ENCODE measurements at regions not wholly inside any gene's neighbourhood (a gene's known extent, or its start where the extent isn't known, plus 50 kb on each side); places are given as distances from the start of the nearest gene placed in this dataset.

DNA sequence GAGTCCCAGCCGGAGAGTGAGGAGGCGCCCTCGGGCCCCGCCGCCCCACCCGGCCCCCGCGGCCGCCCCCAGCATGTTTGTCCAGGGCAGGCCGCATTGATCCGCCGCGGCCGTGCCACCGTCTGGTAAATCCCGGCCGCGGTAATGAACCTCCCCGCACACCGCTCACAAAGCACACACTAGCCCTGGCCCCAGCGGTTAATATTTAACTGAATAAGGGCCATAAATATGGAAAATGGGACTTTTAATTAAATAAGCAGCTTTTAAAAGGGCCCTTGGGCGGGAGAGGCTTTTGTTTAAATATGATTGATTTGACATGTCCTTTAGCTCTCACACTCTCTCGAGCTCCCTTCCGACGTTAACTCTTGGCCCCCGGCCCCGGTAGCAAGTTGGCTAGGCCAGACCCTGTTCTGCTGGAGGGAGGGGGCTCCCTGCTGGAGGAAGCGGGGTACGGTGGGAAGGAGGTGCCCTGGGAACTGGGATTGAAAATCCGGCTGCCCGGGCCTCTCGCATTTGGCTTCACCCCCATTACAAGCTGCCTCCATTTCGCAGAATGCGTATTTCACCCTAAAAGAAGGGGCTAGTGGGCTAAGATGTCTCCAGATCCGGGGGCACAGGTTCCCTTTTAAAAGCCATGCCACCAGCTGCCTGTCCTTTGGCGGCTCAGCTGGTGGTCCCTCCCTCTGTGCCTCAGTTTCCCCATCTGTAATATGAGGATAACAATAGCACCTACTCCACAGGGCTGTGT is 199.8 kb downstream of the RBM19 start:
- Histone ChIP-seq H3K27ac (ENCODE audit: low read depth in 1 of 2, low read length in 2 of 2) (no peak overlapping the region), H3K36me3 (ENCODE audit: insufficient read depth, low read length) (no peaks in the 10 kb centered on the region), H3K4me1 (ENCODE audit: insufficient read depth, low read length) (no peaks in the 10 kb centered on the region), H3K4me3 (ENCODE audit: low read length) (no peak overlapping the region), H3K27me3 (ENCODE audit: control insufficient read depth in 1 of 2, insufficient read depth in 2 of 2, low read length in 2 of 2) (peaks cover 8 to 11% of the 10 kb centered on the region in 2 experiments), H3K9me3 (ENCODE audit: control insufficient read depth in 1 of 2, insufficient read depth in 1 of 2, low read length in 2 of 2) (peaks cover 0 to 4% of the 10 kb centered on the region in 2 experiments)
- CTCF ChIA-PET = no interaction called here
- Mint-ChIP-seq H3K9me3 (no peaks in the 10 kb centered on the region), H3K36me3 (ENCODE audit: low read depth) (no peaks in the 10 kb centered on the region), H3K27ac (no peak overlapping the region), H3K27me3 (peaks cover 39% of the 10 kb centered on the region), H3K4me1 (ENCODE audit: low read depth) (no peaks in the 10 kb centered on the region), H3K4me3 (no peak overlapping the region)
- POLR2A ChIA-PET = no interaction called here
- intact Hi-C loops (cut with DNase I, micrococcal nuclease) = no loop called here
- TF ChIP-seq, protein P1, sequence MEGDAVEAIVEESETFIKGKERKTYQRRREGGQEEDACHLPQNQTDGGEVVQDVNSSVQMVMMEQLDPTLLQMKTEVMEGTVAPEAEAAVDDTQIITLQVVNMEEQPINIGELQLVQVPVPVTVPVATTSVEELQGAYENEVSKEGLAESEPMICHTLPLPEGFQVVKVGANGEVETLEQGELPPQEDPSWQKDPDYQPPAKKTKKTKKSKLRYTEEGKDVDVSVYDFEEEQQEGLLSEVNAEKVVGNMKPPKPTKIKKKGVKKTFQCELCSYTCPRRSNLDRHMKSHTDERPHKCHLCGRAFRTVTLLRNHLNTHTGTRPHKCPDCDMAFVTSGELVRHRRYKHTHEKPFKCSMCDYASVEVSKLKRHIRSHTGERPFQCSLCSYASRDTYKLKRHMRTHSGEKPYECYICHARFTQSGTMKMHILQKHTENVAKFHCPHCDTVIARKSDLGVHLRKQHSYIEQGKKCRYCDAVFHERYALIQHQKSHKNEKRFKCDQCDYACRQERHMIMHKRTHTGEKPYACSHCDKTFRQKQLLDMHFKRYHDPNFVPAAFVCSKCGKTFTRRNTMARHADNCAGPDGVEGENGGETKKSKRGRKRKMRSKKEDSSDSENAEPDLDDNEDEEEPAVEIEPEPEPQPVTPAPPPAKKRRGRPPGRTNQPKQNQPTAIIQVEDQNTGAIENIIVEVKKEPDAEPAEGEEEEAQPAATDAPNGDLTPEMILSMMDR (IDR thresholded peaks at IDR 0.05) = no peak
- no peak for ATAC-seq (ENCODE audit: poor library complexity)
- DNase-seq = no peak

DNA sequence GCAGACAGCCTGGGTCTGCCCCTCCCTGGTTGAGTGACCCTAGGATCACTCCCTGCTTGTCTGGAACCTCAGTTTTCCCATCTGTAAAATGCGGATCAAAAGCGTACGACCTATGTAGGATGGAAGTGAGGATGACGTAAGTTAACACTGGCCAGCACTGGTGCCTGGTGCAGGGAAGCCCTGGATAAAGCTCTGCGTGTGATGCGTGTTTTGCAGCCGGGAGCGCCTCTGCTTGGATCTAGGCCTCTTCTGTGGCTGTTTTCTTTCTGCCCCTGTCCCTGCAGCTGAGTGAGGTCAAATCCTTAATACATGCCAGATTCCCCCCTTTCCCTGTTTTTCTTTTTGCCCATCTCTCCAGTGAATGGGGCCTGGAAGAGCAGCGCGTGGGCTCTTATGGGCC is 201.5 kb downstream of the RBM19 start:
- H3K27me3 ChIP-seq (ENCODE audit: control insufficient read depth in 1 of 2, insufficient read depth in 2 of 2, low read length in 2 of 2) = peaks cover 8 to 11% of the 10 kb centered on the region in 2 experiments
- no peak overlapping the region for H3K4me3 ChIP-seq (ENCODE audit: low read length)
- H3K27ac ChIP-seq (ENCODE audit: low read depth in 1 of 2, low read length in 2 of 2) = no peak overlapping the region
- POLR2A ChIA-PET = no interaction called here
- no peaks in the 10 kb centered on the region for H3K36me3 ChIP-seq (ENCODE audit: insufficient read depth, low read length)
- TF ChIP-seq, protein P1 (IDR thresholded peaks at IDR 0.05) = no peak
- H3K9me3 ChIP-seq (ENCODE audit: control insufficient read depth in 1 of 2, insufficient read depth in 1 of 2, low read length in 2 of 2) = no peaks in the 10 kb centered on the region
- Mint-ChIP-seq H3K4me1 (ENCODE audit: low read depth) (no peaks in the 10 kb centered on the region), H3K9me3 (no peaks in the 10 kb centered on the region), H3K36me3 (ENCODE audit: low read depth) (no peaks in the 10 kb centered on the region), H3K27me3 (peaks cover 46% of the 10 kb centered on the region), H3K27ac (no peak overlapping the region), H3K4me3 (no peak overlapping the region)
- ATAC-seq (ENCODE audit: poor library complexity) = no peak
- intact Hi-C loops (cut with DNase I, micrococcal nuclease) = no loop called here
- no peak for DNase-seq
- CTCF ChIA-PET = no interaction called here
- no peaks in the 10 kb centered on the region for H3K4me1 ChIP-seq (ENCODE audit: insufficient read depth, low read length)

DNA sequence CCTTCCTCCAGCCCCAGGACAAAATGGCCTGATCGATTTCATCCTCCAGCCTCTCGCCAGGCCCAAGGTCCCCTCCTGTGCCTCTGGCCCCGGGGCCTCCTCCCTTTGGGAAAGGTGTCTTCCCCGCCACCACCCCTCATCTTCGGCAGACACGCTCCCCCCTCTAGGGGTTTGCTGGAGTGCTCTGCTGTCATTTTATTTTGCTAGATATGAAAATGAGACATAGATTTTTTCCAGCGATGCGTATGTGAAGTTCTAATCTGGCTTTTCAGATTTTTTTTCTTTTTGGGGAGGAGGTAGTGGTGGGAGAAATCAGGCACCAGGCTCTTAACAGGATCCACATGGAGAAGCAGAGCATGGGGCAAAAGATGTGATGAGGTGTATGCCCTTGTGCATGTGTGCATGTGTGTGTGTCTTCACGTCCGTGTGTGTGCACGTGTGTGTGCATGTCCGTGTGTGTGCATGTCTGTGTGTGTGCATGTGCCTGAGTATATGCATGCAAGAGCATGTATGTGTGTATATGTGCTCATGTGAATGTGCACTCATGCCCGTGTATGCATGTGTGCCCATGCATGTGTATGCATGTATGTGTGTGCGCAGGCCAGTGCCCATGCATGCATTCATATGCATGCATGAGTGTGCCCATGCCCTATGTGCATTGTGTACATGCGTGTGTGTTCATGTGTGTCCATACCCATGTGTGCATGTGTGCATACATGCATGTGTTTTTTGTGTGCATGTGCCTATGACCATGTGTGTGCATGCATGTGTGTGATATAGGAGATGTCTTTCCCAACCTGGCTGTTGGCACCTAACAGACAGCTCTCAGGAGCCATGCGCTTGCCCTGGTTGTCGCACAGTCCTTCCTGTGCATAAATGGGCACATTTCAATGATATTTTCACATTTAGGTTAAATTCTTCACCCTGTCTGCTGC is 203.0 kb downstream of the RBM19 start:
- CTCF ChIA-PET = no interaction called here
- no peaks in the 10 kb centered on the region for H3K4me1 Mint-ChIP-seq (ENCODE audit: low read depth)
- Histone ChIP-seq H3K27me3 (ENCODE audit: control insufficient read depth in 1 of 2, insufficient read depth in 2 of 2, low read length in 2 of 2) (peaks cover 8 to 11% of the 10 kb centered on the region in 2 experiments), H3K36me3 (ENCODE audit: insufficient read depth, low read length) (no peaks in the 10 kb centered on the region), H3K4me1 (ENCODE audit: insufficient read depth, low read length) (no peaks in the 10 kb centered on the region), H3K27ac (ENCODE audit: low read depth in 1 of 2, low read length in 2 of 2) (no peak overlapping the region), H3K4me3 (ENCODE audit: low read length) (no peak overlapping the region), H3K9me3 (ENCODE audit: control insufficient read depth in 1 of 2, insufficient read depth in 1 of 2, low read length in 2 of 2) (no peaks in the 10 kb centered on the region)
- intact Hi-C loops (cut with DNase I, micrococcal nuclease) = no loop called here
- ATAC-seq (ENCODE audit: poor library complexity) = no peak
- TF ChIP-seq, protein P1 (IDR thresholded peaks at IDR 0.05) = no peak
- POLR2A ChIA-PET = no interaction called here
- no peak for DNase-seq
- no peaks in the 10 kb centered on the region for H3K36me3 Mint-ChIP-seq (ENCODE audit: low read depth)
- no peaks in the 10 kb centered on the region for H3K9me3 Mint-ChIP-seq
- H3K4me3 Mint-ChIP-seq = no peak overlapping the region
- peaks cover 46% of the 10 kb centered on the region for H3K27me3 Mint-ChIP-seq
- no peak overlapping the region for H3K27ac Mint-ChIP-seq
